Heart left ventricle (tissue), 13 donors: ENCODE measurements at regions not wholly inside any gene's neighbourhood (a gene's known extent, or its start where the extent isn't known, plus 50 kb on each side); places are given as distances from the start of the nearest gene placed in this dataset.

Experiments
- POLR2A ChIP-seq, 2 donors: fragments of 450-650 bp; IDR thresholded peaks; one replicate each; pipeline ENCODE4 v1.6.1; 2017; ENCODE audit warnings: antibody characterized with exemption in 2 of 2, mild to moderate bottlenecking in 2 of 2, moderate library complexity in 2 of 2
- TF ChIP-seq, protein P1 (sequence below), 12 donors: fragments of 200-600 bp; sonication (generic) in 4 of 12; IDR thresholded peaks; one replicate each; pipeline versions ENCODE4 v1.5.0 to v1.8.0; 2018 to 2022; ENCODE audit warnings: antibody characterized with exemption in 12 of 12, mild to moderate bottlenecking in 5 of 12
- donor health status: ischemic (EF 13 %, LVEDD 7.1; RV severe dilation, severe dysfunction).
- donor health status: DM: no; HTN: yes; CAD: no.
- donor health status: DM: no; HTN: no; CAD: no.
- donor health status: ischemic (EF 25% LVEDD 6.9; RV normal size, moderate dysfunction).
- donor health status: ischemic (EF 25% LVEDD 5.7; RV mildly dilated, moderate dysfunction).
- donor health status: ischemic (EF 35%, LVEDD 5.7; RV mildly dilated, moderate dysfunction).
- donor health status: nonischemic (EF 11% LVEDD 7.7; RV severe dilation, severe dysfunction).
- donor health status: DM: yes; HTN: yes; CAD: no.
- donor health status: PGD.
- donor health status: ischemic (EF 29% LVEDD 5.4; RV normal size, mild dysfunction).
- donor health status: nonischemic (EF 23%, LVEDD 6.1; RV moderate dilation, normal function).

- no peak for TF ChIP-seq POLR2A (IDR thresholded peaks at IDR 0.05)
- TF ChIP-seq, protein P1, sequence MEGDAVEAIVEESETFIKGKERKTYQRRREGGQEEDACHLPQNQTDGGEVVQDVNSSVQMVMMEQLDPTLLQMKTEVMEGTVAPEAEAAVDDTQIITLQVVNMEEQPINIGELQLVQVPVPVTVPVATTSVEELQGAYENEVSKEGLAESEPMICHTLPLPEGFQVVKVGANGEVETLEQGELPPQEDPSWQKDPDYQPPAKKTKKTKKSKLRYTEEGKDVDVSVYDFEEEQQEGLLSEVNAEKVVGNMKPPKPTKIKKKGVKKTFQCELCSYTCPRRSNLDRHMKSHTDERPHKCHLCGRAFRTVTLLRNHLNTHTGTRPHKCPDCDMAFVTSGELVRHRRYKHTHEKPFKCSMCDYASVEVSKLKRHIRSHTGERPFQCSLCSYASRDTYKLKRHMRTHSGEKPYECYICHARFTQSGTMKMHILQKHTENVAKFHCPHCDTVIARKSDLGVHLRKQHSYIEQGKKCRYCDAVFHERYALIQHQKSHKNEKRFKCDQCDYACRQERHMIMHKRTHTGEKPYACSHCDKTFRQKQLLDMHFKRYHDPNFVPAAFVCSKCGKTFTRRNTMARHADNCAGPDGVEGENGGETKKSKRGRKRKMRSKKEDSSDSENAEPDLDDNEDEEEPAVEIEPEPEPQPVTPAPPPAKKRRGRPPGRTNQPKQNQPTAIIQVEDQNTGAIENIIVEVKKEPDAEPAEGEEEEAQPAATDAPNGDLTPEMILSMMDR (IDR thresholded peaks at IDR 0.05), result no peak
Observed at GRCh38 chr21:28066076-28066475, 926.6 kb downstream of the LTN1 start.
